ENCODE measurements at regions not wholly inside any gene's neighbourhood (a gene's known extent, or its start where the extent isn't known, plus 50 kb on each side); places are given as distances from the start of the nearest gene placed in this dataset.

DNA sequence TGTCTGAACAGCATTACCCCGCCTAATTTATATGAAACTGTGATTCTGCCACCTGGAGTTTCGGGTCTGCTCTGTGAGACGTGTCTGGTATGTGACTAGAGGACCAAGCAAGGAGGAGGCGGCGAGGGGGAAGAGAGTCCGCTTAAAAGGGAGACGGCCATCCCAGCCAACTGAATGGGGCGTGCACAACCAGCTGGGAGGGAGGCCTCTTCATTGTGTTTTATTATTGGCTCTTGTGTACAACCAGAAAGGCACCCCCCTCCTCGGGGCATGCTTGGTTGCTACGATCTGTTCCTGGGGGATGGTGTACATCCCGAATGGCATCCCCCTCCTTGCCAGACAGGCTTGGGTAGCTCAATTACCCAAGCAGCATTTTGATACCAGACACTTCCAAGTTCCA is 384.5 kb upstream of the SALL1 start:
- Histone ChIP-seq H3K9me3 (no peaks in the 10 kb centered on the region), H3K36me3 (no peaks in the 10 kb centered on the region), H3K4me1 (no peaks in the 10 kb centered on the region), H3K27me3 (no peaks in the 10 kb centered on the region), H3K27ac (no peak overlapping the region), H3K4me3 (no peak overlapping the region)
- TF ChIP-seq, protein P1, sequence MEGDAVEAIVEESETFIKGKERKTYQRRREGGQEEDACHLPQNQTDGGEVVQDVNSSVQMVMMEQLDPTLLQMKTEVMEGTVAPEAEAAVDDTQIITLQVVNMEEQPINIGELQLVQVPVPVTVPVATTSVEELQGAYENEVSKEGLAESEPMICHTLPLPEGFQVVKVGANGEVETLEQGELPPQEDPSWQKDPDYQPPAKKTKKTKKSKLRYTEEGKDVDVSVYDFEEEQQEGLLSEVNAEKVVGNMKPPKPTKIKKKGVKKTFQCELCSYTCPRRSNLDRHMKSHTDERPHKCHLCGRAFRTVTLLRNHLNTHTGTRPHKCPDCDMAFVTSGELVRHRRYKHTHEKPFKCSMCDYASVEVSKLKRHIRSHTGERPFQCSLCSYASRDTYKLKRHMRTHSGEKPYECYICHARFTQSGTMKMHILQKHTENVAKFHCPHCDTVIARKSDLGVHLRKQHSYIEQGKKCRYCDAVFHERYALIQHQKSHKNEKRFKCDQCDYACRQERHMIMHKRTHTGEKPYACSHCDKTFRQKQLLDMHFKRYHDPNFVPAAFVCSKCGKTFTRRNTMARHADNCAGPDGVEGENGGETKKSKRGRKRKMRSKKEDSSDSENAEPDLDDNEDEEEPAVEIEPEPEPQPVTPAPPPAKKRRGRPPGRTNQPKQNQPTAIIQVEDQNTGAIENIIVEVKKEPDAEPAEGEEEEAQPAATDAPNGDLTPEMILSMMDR (IDR thresholded peaks at IDR 0.05) = no peak
- no peak for DNase-seq
- intact Hi-C loops (cut with DNase I) = no loop called here
- no peak for ATAC-seq

DNA sequence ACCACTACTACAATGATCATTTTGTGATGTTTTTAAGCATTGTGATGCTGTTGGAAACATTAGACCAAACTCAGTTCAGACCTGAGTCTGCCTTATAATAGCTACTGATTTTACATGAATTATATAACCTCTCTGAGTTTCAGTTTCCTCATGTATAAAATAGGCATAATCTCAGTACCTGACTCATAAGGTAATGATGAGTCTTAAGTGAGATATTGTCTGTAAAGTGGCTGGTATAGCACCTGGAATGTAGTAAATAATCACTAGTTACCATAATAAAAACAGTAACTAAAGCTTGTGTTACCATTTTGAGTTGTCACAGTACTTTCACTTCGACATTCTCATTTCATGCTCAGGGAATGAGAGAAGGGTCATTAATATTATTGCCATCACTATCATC is 381.5 kb upstream of the SALL1 start:
- H3K4me3 ChIP-seq = no peak overlapping the region
- H3K9me3 ChIP-seq = no peaks in the 10 kb centered on the region
- intact Hi-C loops (cut with DNase I) = no loop called here
- H3K4me1 ChIP-seq = no peaks in the 10 kb centered on the region
- no peaks in the 10 kb centered on the region for H3K36me3 ChIP-seq
- no peak for DNase-seq
- H3K27me3 ChIP-seq = no peaks in the 10 kb centered on the region
- ATAC-seq = no peak
- TF ChIP-seq, protein P1 (IDR thresholded peaks at IDR 0.05) = no peak
- H3K27ac ChIP-seq = no peak overlapping the region

DNA sequence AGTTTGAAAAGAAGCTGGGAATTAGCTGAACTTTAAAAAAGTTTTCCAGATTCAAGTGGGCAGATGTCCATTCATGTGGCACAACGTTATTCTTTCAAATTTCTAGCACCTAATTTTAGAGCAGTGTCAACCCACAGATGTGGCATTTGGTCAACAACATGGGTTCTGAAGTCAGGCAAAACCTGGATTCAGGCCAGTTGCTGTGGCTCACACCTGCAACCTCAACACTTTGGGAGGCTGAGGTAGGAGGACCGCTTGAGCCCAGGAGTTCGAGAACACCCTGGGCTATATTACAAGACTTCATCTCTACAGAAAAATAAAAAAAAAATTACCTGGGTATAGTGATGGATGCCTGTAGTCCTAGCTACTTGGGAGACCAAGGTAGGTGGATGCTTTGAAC is 380.2 kb upstream of the SALL1 start:
- DNase-seq (no peak), ATAC-seq (no peak)
- H3K27ac ChIP-seq = no peak overlapping the region
- TF ChIP-seq, protein P1 (IDR thresholded peaks at IDR 0.05) = no peak
- H3K27me3 ChIP-seq = no peaks in the 10 kb centered on the region
- no peak overlapping the region for H3K4me3 ChIP-seq
- no peaks in the 10 kb centered on the region for H3K36me3 ChIP-seq
- no peaks in the 10 kb centered on the region for H3K4me1 ChIP-seq
- intact Hi-C loops (cut with DNase I) = no loop called here
- H3K9me3 ChIP-seq = no peaks in the 10 kb centered on the region

DNA sequence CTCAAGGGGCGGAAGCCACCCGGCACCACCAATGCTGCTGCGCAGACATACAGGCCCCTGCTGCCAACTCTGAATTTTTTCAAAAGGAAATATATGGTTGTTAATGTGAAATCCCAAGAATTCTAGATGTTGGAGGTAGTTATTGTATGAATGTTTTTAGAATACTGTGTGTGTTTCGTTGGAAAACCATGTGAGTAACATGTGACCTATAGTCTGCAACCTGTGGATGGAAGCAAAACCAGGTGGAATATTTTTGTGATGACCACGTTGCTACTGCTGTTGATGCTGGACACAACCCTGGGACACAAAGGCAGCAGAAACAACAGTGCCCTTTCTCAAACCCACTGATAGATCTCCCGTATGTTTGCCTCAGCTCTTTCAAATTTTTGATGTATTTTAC is 376.3 kb upstream of the SALL1 start:
- intact Hi-C loops (cut with DNase I) = no loop called here
- DNase-seq (no peak), ATAC-seq (no peak)
- no peaks in the 10 kb centered on the region for H3K36me3 ChIP-seq
- no peaks in the 10 kb centered on the region for H3K4me1 ChIP-seq
- no peak overlapping the region for H3K4me3 ChIP-seq
- H3K9me3 ChIP-seq = peaks cover 0 to 9% of the 10 kb centered on the region in 2 donors
- TF ChIP-seq, protein P1 (IDR thresholded peaks at IDR 0.05) = no peak
- no peaks in the 10 kb centered on the region for H3K27me3 ChIP-seq
- no peak overlapping the region for H3K27ac ChIP-seq

DNA sequence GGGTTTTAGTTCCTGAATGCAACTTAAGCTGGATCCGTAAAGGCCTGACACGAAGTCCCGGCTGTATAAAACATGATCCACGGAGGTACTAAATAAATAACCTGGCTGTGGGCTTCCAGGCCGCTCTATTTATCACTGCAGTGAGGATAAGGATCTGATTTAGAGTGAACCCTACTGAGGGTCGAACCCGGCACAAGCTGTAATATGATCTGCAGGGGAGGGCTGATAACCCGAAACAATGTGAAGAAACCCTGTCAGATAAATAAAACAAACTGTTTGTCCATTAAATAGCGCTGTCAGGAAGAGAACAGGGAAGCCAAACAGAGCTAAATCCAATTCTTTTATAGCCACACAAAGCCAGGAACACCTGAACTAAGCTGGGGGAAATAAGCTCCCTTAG is 375.6 kb upstream of the SALL1 start:
- Histone ChIP-seq H3K4me1 (no peaks in the 10 kb centered on the region), H3K27me3 (no peaks in the 10 kb centered on the region), H3K36me3 (no peaks in the 10 kb centered on the region), H3K9me3 (peaks cover 0 to 16% of the 10 kb centered on the region in 2 donors), H3K27ac (no peak overlapping the region), H3K4me3 (no peak overlapping the region)
- ATAC-seq (no peak), DNase-seq (no peak)
- intact Hi-C loops (cut with DNase I) = no loop called here
- TF ChIP-seq, protein P1 (IDR thresholded peaks at IDR 0.05) = no peak
